DOHH2 (cell line): ENCODE measurements at regions not wholly inside any gene's neighbourhood (a gene's known extent, or its start where the extent isn't known, plus 50 kb on each side); places are given as distances from the start of the nearest gene placed in this dataset.

Source experiments
- EZH2phosphoT487 ChIP-seq: fragments of 200-600 bp; sonication (generic); IDR thresholded peaks from 2 replicates; pipeline ENCODE4 v1.6.1; 2017; ENCODE audit warnings: borderline replicate concordance, mild to moderate bottlenecking, antibody characterized with exemption, low read length, moderate library complexity, mixed read lengths
- TF ChIP-seq, protein P1 (sequence below): fragments of 200-600 bp; sonication (generic); IDR thresholded peaks from one replicate; pipeline ENCODE4 v1.5.1; 2014; ENCODE audit warnings: antibody characterized with exemption, mild to moderate bottlenecking, low read depth, low read length; ENCODE audit not compliant: poor library complexity, severe bottlenecking

- TF ChIP-seq, protein P1, sequence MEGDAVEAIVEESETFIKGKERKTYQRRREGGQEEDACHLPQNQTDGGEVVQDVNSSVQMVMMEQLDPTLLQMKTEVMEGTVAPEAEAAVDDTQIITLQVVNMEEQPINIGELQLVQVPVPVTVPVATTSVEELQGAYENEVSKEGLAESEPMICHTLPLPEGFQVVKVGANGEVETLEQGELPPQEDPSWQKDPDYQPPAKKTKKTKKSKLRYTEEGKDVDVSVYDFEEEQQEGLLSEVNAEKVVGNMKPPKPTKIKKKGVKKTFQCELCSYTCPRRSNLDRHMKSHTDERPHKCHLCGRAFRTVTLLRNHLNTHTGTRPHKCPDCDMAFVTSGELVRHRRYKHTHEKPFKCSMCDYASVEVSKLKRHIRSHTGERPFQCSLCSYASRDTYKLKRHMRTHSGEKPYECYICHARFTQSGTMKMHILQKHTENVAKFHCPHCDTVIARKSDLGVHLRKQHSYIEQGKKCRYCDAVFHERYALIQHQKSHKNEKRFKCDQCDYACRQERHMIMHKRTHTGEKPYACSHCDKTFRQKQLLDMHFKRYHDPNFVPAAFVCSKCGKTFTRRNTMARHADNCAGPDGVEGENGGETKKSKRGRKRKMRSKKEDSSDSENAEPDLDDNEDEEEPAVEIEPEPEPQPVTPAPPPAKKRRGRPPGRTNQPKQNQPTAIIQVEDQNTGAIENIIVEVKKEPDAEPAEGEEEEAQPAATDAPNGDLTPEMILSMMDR = no peak
- no peak for TF ChIP-seq EZH2phosphoT487
Measured at GRCh38 chrX:98924511-98924910, 1485.6 kb downstream of the PCDH19 start.
